ENCODE measurements at regions not wholly inside any gene's neighbourhood (a gene's known extent, or its start where the extent isn't known, plus 50 kb on each side); places are given as distances from the start of the nearest gene placed in this dataset.

GRCh38 chr10:128528781-128529180, 402.6 kb upstream of the MKI67 start:
- Histone ChIP-seq H4K20me1 (replicated peaks; ENCODE audit: control insufficient read depth, extremely low read depth, insufficient read depth, low read length) (no peaks in the 10 kb centered on the region), H3K27me3 (ENCODE audit: control insufficient read depth in 2 of 2, insufficient read depth in 2 of 2, low read length in 2 of 2) (no peaks in the 10 kb centered on the region), H3K4me3 (replicated peaks in 1 of 3; ENCODE audit: insufficient read depth in 1 of 3, low read depth in 1 of 3, low read length in 3 of 3) (no peak overlapping the region), H3K36me3 (ENCODE audit: control insufficient read depth in 2 of 2, extremely low read depth in 1 of 2, insufficient read depth in 2 of 2, low read length in 2 of 2) (no peaks in the 10 kb centered on the region), H3K9me3 (replicated peaks; ENCODE audit: control insufficient read depth, insufficient read depth, low read length) (no peaks in the 10 kb centered on the region), H3K4me1 (ENCODE audit: control insufficient read depth, extremely low read depth, insufficient read depth, low read length) (no peaks in the 10 kb centered on the region), H3K79me2 (ENCODE audit: control insufficient read depth, insufficient read depth, low read length) (no peaks in the 10 kb centered on the region), H3K9me1 (replicated peaks; ENCODE audit: control insufficient read depth, extremely low read depth, insufficient read depth, low read length) (no peaks in the 10 kb centered on the region), H3K9ac (replicated peaks; ENCODE audit: extremely low read depth, insufficient read depth, low read length) (no peak overlapping the region), H3K4me2 (ENCODE audit: insufficient read depth, low read length) (no peak overlapping the region), H3K27ac (ENCODE audit: insufficient read depth, low read depth, low read length) (no peak overlapping the region), H2AFZ (ENCODE audit: low read depth, low read length) (no peak overlapping the region)
- CTCF ChIA-PET = no interaction called here
- no TSS peak for BruUV-seq (replicated peaks)
- POLR2A ChIA-PET = no interaction called here
- FAIRE-seq (no peak), DNase-seq (ENCODE audit: low read depth, low spot score) (no peak)
- TF ChIP-seq POLR2A (IDR thresholded peaks at IDR 0.05; ENCODE audit: low read depth, low read length) = no peak
- TF ChIP-seq, protein P1, sequence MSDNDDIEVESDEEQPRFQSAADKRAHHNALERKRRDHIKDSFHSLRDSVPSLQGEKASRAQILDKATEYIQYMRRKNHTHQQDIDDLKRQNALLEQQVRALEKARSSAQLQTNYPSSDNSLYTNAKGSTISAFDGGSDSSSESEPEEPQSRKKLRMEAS (IDR thresholded peaks at IDR 0.05; ENCODE audit: insufficient read depth, insufficient read length) = no peak
- no peak for TF ChIP-seq JUN (IDR thresholded peaks at IDR 0.05; ENCODE audit: borderline replicate concordance, insufficient read depth, insufficient read length, low read depth)
- TF ChIP-seq POLR2AphosphoS5 (IDR thresholded peaks at IDR 0.05; ENCODE audit: insufficient read depth, low read depth, low read length) = no peak
- TF ChIP-seq EZH2 (IDR thresholded peaks at IDR 0.05; ENCODE audit: borderline replicate concordance, low read depth, low read length, severe bottlenecking) = no peak
- no peak for TF ChIP-seq MYC (IDR thresholded peaks at IDR 0.05; ENCODE audit: low read depth, low read length)
- TF ChIP-seq GATA2 (IDR thresholded peaks at IDR 0.05; ENCODE audit: insufficient read depth, insufficient read length, low read depth, low read length) = no peak
- TF ChIP-seq FOS (IDR thresholded peaks at IDR 0.05; ENCODE audit: borderline replicate concordance, insufficient read depth, low read length) = no peak
- TF ChIP-seq, protein P2, sequence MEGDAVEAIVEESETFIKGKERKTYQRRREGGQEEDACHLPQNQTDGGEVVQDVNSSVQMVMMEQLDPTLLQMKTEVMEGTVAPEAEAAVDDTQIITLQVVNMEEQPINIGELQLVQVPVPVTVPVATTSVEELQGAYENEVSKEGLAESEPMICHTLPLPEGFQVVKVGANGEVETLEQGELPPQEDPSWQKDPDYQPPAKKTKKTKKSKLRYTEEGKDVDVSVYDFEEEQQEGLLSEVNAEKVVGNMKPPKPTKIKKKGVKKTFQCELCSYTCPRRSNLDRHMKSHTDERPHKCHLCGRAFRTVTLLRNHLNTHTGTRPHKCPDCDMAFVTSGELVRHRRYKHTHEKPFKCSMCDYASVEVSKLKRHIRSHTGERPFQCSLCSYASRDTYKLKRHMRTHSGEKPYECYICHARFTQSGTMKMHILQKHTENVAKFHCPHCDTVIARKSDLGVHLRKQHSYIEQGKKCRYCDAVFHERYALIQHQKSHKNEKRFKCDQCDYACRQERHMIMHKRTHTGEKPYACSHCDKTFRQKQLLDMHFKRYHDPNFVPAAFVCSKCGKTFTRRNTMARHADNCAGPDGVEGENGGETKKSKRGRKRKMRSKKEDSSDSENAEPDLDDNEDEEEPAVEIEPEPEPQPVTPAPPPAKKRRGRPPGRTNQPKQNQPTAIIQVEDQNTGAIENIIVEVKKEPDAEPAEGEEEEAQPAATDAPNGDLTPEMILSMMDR (IDR thresholded peaks at IDR 0.05; ENCODE audit: extremely low read depth in 1 of 2, insufficient read depth in 1 of 2, low read depth in 1 of 2, low read length in 2 of 2) = no peak
- intact Hi-C loops (cut with micrococcal nuclease) = no loop called here
- dilution Hi-C loops (cut with MboI; ENCODE audit: extremely low pct_ligation_motif_present, low sequenced_read_pairs) = no loop called here
